SJCRH30 (cell line): ENCODE measurements at regions not wholly inside any gene's neighbourhood (a gene's known extent, or its start where the extent isn't known, plus 50 kb on each side); places are given as distances from the start of the nearest gene placed in this dataset.
"Not testable (repeated sequence)": the region's sequence is repeated elsewhere in the genome, so short reads cannot be mapped to it uniquely, and the experiment has no call there.

Experiments
- DNase-seq, 2 experiments: peaks; one replicate each; pipeline ENCODE4 v3.0.0-alpha.2; 2015 to 2020
- H3K27ac ChIP-seq: fragments of 250-450 bp; sonication (Bioruptor Pico); 2 replicates; pipeline ENCODE4 v1.5.1; 2020; ENCODE audit warnings: mild to moderate bottlenecking, moderate library complexity
- H3K27me3 ChIP-seq: fragments of 250-450 bp; sonication (Bioruptor Pico); 2 replicates; pipeline ENCODE4 v1.5.1; 2020; ENCODE audit warnings: mild to moderate bottlenecking, moderate library complexity
- H3K36me3 ChIP-seq: fragments of 250-450 bp; sonication (Bioruptor Pico); 2 replicates; pipeline ENCODE4 v1.5.1; 2020; ENCODE audit warnings: mild to moderate bottlenecking, moderate library complexity
- H3K4me1 ChIP-seq: fragments of 250-450 bp; sonication (Bioruptor Pico); 2 replicates; pipeline ENCODE4 v1.5.1; 2020; ENCODE audit warnings: mild to moderate bottlenecking, moderate library complexity
- H3K4me3 ChIP-seq: fragments of 250-450 bp; sonication (Bioruptor Pico); 2 replicates; pipeline ENCODE4 v1.5.1; 2020; ENCODE audit warnings: mild to moderate bottlenecking, moderate library complexity
- H3K9me3 ChIP-seq: fragments of 250-450 bp; sonication (Bioruptor Pico); replicated peaks from 2 replicates; pipeline ENCODE4 v1.5.1; 2020; ENCODE audit warnings: mild to moderate bottlenecking, moderate library complexity

DNA sequence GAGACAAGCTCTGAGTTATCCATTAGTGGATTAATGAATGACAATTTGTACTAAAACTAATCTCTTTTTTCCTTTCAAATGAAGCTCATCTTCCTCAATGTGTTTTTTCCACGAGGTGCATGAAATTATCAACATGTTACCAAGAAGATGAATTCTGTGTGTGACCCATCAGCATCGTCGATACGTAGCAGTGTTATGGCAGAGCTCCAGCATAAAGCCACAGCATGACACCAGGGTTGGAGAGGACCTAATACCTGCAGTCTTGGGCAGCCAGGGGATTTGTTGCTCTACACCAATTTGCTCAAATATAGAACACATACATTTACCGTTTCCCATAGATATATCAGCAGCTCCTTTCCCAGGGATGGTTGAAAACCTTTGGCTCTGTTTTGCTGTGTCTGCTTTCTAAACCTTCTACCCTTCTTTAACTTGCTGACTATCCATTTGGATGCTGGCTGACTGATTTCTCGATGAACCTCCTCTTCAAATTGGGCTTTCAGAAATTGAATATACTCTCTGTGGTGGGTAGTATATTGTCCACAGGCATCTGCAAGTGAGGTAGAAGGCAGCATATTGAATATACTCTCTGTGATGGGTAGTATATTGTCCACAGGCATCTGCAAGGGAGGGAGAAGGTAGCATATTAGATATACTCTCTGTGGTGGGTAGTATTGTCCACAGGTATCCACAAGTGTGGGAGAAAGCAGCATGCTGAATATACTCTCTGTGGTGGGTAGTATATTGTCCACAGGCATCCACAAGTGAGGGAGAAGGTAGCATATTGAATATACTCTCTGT, 787.4 kb upstream of the TPTE start:
- H3K27ac ChIP-seq, H3K27me3 ChIP-seq, H3K4me1 ChIP-seq, H3K9me3 ChIP-seq, H3K4me3 ChIP-seq, DNase-seq, H3K36me3 ChIP-seq: not testable (repeated sequence)

DNA sequence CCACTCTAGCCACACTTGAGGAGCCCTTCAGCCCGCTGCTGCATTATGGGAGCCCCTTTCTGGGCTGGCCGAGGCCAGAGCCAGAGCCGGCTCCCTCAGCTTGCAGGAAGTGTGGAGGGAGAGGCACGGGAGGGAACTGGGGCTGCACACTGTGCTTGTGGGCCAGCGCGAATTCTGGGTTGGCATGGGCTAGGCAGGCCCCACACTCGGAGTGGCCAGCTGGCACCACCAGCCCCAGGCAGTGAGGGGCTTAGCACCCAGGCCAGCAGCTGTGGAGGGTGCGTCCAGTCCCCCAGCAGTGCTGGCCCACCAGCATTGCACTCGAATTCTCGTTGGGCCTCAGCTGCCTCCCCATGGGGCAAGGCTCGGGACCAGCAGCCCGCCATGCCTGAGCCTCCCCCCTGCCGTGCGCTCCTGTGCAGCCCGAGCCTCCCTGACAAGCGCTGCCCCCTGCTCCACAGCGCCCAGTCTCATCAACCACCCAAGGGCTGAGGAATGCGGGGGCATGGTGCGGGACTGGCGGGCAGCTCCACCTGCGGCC, 785.9 kb upstream of the TPTE start:
- no peak for DNase-seq
- no peak overlapping the region for H3K4me3 ChIP-seq
- H3K4me1 ChIP-seq = no peaks in the 10 kb centered on the region
- no peaks in the 10 kb centered on the region for H3K27me3 ChIP-seq
- no peaks in the 10 kb centered on the region for H3K9me3 ChIP-seq
- H3K27ac ChIP-seq = no peak overlapping the region
- H3K36me3 ChIP-seq = no peaks in the 10 kb centered on the region

DNA sequence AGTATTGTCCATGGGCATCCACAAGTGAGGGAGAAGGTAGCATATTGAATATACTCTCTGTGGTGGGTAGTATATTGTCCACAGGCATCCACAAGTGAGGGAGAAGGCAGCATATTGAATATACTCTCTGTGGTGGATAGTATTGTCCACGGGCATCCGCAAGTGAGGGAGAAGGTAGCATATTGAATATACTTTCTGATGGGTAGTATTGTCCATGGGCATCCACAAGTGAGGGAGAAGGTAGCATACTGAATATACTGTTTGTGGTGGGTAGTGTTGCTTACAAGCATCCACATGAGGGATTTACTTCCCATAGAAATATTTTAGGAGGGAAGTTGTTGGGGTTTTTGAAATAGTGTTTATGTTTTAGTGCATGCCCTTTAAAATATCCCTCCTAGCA, 784.1 kb upstream of the TPTE start:
- H3K27me3 ChIP-seq, H3K9me3 ChIP-seq: not testable (repeated sequence)

DNA sequence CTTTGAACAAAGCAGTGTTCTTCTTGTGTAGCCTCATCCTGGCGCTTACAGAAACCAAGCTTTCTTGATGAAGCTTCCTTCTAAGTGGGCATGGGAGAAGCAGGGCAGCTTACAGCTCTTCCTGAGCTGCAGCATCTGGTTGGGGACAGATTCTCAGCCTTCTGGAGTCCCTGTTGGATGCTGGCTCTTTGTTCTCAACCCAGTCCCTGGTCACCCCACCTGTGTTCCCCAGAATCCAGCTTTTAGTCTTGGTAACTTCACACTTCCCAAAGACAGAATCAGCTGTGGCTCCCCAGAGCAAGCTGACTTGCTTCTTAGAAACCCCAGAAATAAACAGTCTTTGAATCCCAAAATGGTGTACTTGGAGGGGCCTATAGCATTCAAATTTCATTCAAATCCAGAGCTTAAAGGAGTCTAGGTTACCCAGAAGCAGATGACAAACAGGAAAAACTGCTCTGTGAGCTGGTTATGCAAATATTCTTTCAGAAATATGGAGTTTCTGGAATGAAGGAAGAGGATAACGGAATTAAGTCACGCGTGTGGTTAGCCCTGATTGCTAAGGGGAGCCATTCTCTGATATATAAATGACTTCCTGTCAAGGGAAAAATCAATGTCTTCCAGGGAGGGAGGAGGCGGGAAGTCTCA, 783.4 kb upstream of the TPTE start:
- not testable (repeated sequence) for H3K36me3 ChIP-seq, H3K27ac ChIP-seq, H3K4me3 ChIP-seq, H3K27me3 ChIP-seq, H3K4me1 ChIP-seq, H3K9me3 ChIP-seq, DNase-seq

More for the DNA sequence above, 784.1 kb upstream of the TPTE start:
- not testable (repeated sequence) for H3K36me3 ChIP-seq, H3K4me3 ChIP-seq, H3K27ac ChIP-seq, DNase-seq, H3K4me1 ChIP-seq

DNA sequence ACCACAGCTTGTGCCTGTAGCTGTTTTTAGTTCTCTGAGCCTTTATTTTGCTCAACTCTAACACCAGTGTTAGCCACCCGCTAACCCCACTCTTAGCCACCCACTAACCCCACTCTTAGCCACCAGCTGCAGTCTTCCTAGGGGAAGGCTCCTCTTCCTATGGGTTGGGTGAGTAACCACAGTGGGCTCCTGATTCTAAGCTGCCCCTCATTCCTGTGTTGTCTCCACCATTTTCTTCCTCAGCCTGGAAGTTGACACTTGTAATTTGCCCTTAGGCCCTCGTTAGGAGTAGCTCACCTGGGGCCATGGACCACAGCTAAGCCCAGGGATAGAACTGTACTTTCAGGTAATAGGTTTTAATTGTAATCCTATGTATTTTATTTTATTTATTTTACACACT, 782.9 kb upstream of the TPTE start:
- H3K4me1 ChIP-seq = no peaks in the 10 kb centered on the region
- no peaks in the 10 kb centered on the region for H3K9me3 ChIP-seq
- H3K36me3 ChIP-seq = no peaks in the 10 kb centered on the region
- H3K27ac ChIP-seq = no peak overlapping the region
- no peaks in the 10 kb centered on the region for H3K27me3 ChIP-seq
- DNase-seq = no peak
- H3K4me3 ChIP-seq = no peak overlapping the region

DNA sequence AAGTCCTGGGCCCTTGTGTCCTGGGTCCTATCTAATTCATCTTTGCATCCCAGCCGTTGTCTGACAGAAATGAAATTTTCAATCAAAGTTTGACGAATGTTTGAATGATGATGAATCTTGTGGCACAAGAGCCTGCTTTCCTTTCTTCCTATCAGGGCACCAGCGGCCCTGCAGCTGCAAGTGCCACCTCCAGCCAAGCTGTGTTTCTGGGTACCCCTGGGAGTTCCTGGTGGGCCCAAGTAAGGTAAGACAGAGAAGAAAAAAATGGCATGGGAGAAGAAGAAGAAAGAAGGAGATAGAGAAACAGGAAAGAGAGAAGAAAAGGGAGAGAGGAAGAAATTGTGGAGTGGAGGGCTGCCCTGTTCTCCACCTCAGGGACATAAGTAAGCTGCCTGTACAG, 782.1 kb upstream of the TPTE start:
- H3K27ac ChIP-seq = no peak overlapping the region
- H3K4me3 ChIP-seq = no peak overlapping the region
- H3K36me3 ChIP-seq = no peaks in the 10 kb centered on the region
- no peaks in the 10 kb centered on the region for H3K27me3 ChIP-seq
- no peak for DNase-seq
- H3K9me3 ChIP-seq = no peaks in the 10 kb centered on the region
- H3K4me1 ChIP-seq = no peaks in the 10 kb centered on the region

DNA sequence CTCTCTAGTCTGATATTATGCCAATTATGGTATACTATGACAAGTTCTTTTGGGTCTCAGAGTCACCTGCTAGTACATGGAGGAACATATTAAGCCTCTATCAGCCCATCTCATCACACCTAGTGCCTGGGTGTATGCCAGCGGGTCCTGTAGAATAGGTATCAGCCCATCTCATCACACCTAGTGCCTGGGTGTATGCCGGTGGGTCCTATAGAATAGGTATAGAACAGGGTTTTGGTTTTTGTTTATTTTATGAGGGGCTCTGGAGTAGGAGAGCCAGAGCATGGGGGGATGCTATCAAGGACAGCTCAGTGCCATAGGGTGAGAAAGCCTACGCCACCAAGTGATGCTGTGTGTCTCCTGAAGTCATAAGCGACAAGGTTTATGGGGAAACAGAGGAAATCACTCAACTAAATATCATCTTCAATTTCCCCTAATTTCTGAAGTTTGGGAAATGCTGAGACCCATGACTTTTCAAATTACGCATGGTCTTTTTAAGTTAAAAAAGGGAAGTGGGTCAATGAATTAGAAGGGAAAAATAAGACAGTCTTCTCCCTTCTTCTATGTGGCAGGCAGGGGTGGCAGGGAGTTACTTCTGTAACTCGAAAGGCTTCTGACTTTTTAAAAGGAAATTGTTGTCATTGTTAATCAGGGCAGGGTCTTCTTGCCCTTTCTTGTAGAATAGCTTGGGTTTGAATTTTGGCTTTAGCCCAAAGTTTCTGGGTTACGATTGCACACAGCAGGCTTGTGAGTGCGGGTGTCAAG, 781.0 kb upstream of the TPTE start:
- not testable (repeated sequence) for H3K27me3 ChIP-seq, H3K9me3 ChIP-seq, DNase-seq, H3K4me3 ChIP-seq, H3K27ac ChIP-seq, H3K36me3 ChIP-seq, H3K4me1 ChIP-seq

DNA sequence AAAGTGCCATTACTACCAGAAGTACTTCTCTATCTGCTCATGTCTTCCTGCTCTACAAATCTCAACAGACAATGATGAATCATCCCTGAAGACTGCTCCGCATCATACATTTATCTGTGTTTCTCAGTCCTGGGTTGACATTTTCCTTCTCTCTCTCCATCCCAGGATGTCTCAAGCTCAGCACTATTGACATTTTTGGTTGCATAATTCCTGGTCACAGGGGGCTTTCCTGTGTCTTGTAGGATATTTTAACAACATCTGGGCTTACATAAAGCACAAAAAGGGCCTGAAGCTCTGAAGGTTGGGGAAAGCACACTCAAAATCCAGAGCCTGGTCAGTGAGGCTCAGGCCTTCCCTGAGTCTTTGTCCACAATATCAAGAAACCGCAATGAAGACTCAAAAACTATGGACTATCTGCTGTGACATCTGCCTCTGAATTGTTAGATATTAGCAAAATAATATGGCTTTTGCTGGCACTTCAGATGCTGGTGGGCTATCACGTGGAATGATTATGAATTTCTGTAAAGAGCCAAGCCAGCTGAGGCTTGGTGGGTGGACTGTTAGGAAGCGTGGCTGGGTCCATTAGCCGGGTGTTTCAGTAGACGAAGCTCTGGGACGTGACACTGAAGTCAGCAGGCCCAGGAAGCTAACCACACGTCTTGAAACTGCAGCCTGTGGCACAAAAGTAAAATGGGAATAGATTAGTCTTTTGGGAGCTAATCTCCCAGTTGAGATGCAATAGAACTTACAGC, 780.2 kb upstream of the TPTE start:
- not testable (repeated sequence) for H3K9me3 ChIP-seq, DNase-seq, H3K4me3 ChIP-seq, H3K27me3 ChIP-seq, H3K36me3 ChIP-seq, H3K4me1 ChIP-seq, H3K27ac ChIP-seq

DNA sequence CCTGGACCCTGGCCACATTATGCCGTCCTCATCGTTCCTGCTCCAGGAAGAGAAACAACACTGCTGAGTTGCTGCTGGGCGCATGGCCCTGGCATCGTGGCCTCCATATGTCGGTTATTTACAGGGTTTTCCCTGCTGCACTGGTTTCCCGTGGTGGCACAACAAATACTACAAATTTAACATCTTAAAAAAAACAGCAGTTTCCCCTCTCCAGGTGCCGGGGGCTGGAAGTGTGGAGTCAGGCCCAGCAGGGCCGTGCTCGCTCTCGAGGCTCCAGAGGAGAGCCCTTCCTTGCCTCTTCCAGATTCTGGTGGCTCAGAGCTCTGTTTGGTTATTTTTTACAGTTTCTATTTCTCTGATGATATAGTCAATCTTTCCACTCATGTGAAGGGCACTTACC, 777.8 kb upstream of the TPTE start:
- not testable (repeated sequence) for DNase-seq, H3K36me3 ChIP-seq, H3K27me3 ChIP-seq, H3K9me3 ChIP-seq, H3K4me1 ChIP-seq, H3K4me3 ChIP-seq, H3K27ac ChIP-seq

DNA sequence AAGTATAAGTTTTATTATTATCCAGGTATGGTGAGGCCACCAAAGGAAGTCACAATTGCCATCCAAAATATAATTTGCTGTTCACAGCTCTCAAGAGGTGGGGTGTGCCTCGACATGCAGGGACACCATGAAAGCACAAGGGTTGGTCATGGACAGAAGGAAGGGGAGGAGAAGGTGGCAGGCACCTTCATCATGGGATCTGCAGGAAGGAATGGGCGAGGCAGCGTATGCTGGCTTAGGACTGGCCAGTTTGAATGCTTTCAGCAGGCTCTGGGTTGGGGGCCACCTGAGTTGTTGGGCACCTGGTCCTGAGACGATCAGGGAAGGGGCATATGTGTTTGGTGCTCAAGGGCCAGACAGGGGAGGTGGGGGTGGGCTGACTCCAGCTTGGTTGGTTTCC, 777.2 kb upstream of the TPTE start:
- not testable (repeated sequence) for H3K9me3 ChIP-seq, H3K36me3 ChIP-seq, H3K4me1 ChIP-seq, H3K27ac ChIP-seq, H3K4me3 ChIP-seq, H3K27me3 ChIP-seq, DNase-seq

DNA sequence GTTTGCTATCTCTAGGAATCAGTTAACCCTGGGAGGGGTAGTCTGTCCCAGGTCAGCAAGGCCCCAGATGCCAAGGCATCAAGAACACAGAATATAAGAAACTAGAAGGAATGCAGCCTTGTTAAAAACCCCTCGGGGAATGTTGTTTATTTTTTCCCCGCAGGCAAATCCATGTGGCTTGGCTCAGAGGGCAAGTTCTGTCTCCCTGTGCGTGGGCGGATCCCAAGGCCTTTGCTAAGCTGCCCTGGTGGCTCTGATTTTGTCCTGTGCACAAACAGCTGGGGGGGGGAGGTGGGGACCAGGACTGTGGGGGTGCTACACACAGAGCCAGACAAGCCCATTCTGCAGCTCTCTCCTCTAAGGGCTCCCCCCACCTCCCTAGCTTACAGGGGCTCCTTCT, 776.8 kb upstream of the TPTE start:
- not testable (repeated sequence) for H3K36me3 ChIP-seq, H3K27me3 ChIP-seq, H3K27ac ChIP-seq, H3K4me3 ChIP-seq, H3K9me3 ChIP-seq, H3K4me1 ChIP-seq
- peak in 1 of 2 experiments; percentile 30 for DNase-seq

DNA sequence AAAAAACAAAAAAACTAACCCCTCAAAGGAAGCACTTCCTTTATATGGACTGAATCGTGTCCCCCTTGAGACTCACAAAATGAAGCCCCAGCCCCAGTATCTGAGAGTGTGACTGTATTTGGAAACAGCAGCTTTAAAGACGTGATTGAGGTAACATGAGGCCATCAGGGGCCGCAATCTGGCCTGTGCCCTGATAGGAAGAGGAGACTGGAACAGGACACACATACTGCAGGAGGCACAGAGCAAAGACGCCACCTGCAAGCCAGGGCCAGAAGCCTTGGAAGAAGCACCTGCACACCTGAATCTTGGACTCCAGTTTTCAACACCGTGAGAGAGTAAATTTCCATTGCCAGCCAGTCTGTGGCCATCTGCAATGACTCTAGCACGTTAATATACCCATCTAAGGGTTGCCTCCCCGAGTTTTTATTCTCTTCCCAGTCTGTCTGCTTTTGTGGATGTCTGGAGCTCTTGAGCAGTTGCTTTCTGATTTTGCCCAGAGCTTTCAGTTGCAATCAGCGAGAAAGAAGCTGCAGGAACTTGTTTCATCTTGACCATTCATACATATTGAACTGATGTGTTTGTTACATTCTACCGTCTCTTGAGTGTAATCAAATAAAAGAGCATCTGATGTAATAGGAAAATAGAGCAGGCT, 775.8 kb upstream of the TPTE start:
- H3K36me3 ChIP-seq, DNase-seq, H3K4me3 ChIP-seq, H3K9me3 ChIP-seq, H3K27ac ChIP-seq, H3K27me3 ChIP-seq, H3K4me1 ChIP-seq: not testable (repeated sequence)

DNA sequence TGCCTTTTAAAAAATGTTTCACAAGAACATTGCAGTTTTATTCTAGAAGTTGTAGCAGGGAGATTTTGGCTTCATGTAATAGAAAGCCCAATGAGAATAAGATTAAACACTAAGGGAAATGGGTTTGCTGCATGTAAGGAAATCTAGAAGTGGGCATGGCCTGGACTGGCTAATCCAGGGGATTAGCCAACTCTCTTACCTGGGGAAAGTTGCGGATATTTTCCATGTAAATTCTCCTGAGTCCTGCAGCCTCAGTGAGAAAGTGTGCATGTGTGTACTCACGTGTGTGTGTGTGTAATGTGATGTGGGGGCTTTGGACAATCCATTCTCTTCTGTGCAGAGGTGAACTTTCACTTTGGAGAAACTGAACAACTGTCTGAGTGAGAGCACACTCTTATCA, 775.1 kb upstream of the TPTE start:
- H3K9me3 ChIP-seq = not testable (repeated sequence)

DNA sequence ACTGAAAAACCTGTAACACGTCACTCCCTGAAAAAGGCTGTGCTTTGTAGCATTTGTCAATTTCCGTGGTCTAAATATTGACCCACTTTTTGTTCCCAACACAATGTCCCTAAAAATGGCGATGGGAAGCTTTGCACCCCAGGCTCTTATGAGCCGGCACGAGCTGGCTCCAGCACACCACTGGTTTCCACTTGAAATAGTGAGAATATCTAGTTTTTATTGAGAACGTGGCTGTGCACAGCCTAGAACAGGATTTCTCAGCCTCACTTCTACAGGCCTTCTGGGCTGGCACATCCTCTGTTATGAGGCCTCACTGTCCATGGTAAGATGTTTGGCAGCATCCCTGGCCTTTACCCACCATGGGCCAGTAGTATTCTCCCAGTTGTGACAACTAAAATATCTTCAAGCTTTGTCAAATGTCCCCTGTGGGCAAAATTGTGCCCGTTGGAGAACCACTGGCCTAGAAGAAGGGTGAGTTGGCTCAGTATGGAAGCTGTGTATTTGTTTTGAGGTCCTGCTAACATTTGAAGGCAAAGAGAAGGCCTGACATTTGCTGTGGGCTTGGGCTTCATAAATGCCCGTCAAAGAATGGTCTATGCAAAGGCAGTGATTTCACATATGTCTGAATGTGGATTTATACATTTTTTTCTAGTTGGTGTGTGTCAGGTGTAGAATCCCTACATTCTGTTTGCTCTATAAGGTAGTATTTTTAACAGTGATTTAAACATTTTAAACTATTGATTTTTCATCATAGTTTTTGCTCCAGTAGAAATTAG, 774.4 kb upstream of the TPTE start:
- DNase-seq, H3K4me1 ChIP-seq, H3K27ac ChIP-seq, H3K27me3 ChIP-seq, H3K36me3 ChIP-seq, H3K9me3 ChIP-seq, H3K4me3 ChIP-seq: not testable (repeated sequence)

More for the DNA sequence above, 775.1 kb upstream of the TPTE start:
- not testable (repeated sequence) for H3K27me3 ChIP-seq, H3K27ac ChIP-seq, H3K36me3 ChIP-seq, DNase-seq, H3K4me3 ChIP-seq, H3K4me1 ChIP-seq
